ENCODE measurements at regions not wholly inside any gene's neighbourhood (a gene's known extent, or its start where the extent isn't known, plus 50 kb on each side); places are given as distances from the start of the nearest gene placed in this dataset.

- no peak overlapping the region for H3K27ac Mint-ChIP-seq
- no peaks in the 10 kb centered on the region for H3K4me1 Mint-ChIP-seq
- no peaks in the 10 kb centered on the region for H3K36me3 Mint-ChIP-seq
- H3K4me3 Mint-ChIP-seq = no peak overlapping the region
- peaks cover 0 to 9% (median 5%) of the 10 kb centered on the region in 3 donors for H3K9me3 Mint-ChIP-seq
- no peaks in the 10 kb centered on the region for H3K27me3 Mint-ChIP-seq
Measured at GRCh38 chr10:106520698-106521097, 643.8 kb downstream of the SORCS1 start.

GRCh38 chr10:106519376-106520030, 645.0 kb downstream of the SORCS1 start:
- Mint-ChIP-seq H3K36me3 (no peaks in the 10 kb centered on the region), H3K4me3 (no peak overlapping the region), H3K27ac (no peak overlapping the region), H3K9me3 (peaks cover 0 to 9% (median 5%) of the 10 kb centered on the region in 3 donors), H3K27me3 (no peaks in the 10 kb centered on the region), H3K4me1 (no peaks in the 10 kb centered on the region)

GRCh38 chr10:106515206-106515790, 649.2 kb downstream of the SORCS1 start:
- H3K27me3 Mint-ChIP-seq = no peaks in the 10 kb centered on the region
- H3K27ac Mint-ChIP-seq = no peak overlapping the region
- H3K4me3 Mint-ChIP-seq = no peak overlapping the region
- H3K9me3 Mint-ChIP-seq = peaks cover 4 to 7% (median 6%) of the 10 kb centered on the region in 3 donors
- H3K36me3 Mint-ChIP-seq = no peaks in the 10 kb centered on the region
- H3K4me1 Mint-ChIP-seq = no peaks in the 10 kb centered on the region

- no peaks in the 10 kb centered on the region for H3K36me3 Mint-ChIP-seq
- H3K9me3 Mint-ChIP-seq = peaks cover 0 to 7% (median 6%) of the 10 kb centered on the region in 3 donors
- no peak overlapping the region for H3K4me3 Mint-ChIP-seq
- no peaks in the 10 kb centered on the region for H3K27me3 Mint-ChIP-seq
- no peak overlapping the region for H3K27ac Mint-ChIP-seq
- H3K4me1 Mint-ChIP-seq = no peaks in the 10 kb centered on the region
Measured at GRCh38 chr10:106513352-106513771, 651.1 kb downstream of the SORCS1 start.

- Mint-ChIP-seq H3K27ac (no peak overlapping the region), H3K27me3 (no peaks in the 10 kb centered on the region), H3K4me1 (no peaks in the 10 kb centered on the region), H3K36me3 (no peaks in the 10 kb centered on the region), H3K4me3 (no peak overlapping the region), H3K9me3 (peaks cover 0 to 7% (median 6%) of the 10 kb centered on the region in 3 donors)
Measured at GRCh38 chr10:106511917-106512316, 652.6 kb downstream of the SORCS1 start.

- Mint-ChIP-seq H3K27ac (no peak overlapping the region), H3K4me1 (no peaks in the 10 kb centered on the region), H3K36me3 (no peaks in the 10 kb centered on the region), H3K4me3 (no peak overlapping the region), H3K9me3 (peaks cover 2 to 5% (median 4%) of the 10 kb centered on the region in 3 donors), H3K27me3 (no peaks in the 10 kb centered on the region)
Measured at GRCh38 chr10:106508950-106509349, 655.6 kb downstream of the SORCS1 start.

- Mint-ChIP-seq H3K36me3 (no peaks in the 10 kb centered on the region), H3K27me3 (no peaks in the 10 kb centered on the region), H3K9me3 (peaks cover 0 to 3% (median 2%) of the 10 kb centered on the region in 3 donors), H3K4me1 (no peaks in the 10 kb centered on the region), H3K27ac (no peak overlapping the region), H3K4me3 (no peak overlapping the region)
Measured at GRCh38 chr10:106506526-106507283, 657.8 kb downstream of the SORCS1 start.

GRCh38 chr10:106504536-106504935, 660.0 kb downstream of the SORCS1 start:
- H3K27ac Mint-ChIP-seq = no peak overlapping the region
- H3K4me1 Mint-ChIP-seq = no peaks in the 10 kb centered on the region
- no peak overlapping the region for H3K4me3 Mint-ChIP-seq
- no peaks in the 10 kb centered on the region for H3K27me3 Mint-ChIP-seq
- H3K9me3 Mint-ChIP-seq = peaks cover 0 to 6% (median 5%) of the 10 kb centered on the region in 3 donors
- no peaks in the 10 kb centered on the region for H3K36me3 Mint-ChIP-seq

GRCh38 chr10:106502641-106503040, 661.9 kb downstream of the SORCS1 start:
- no peak overlapping the region for H3K4me3 Mint-ChIP-seq
- no peak overlapping the region for H3K27ac Mint-ChIP-seq
- no peaks in the 10 kb centered on the region for H3K27me3 Mint-ChIP-seq
- peaks cover 0 to 5% (median 4%) of the 10 kb centered on the region in 3 donors for H3K9me3 Mint-ChIP-seq
- H3K4me1 Mint-ChIP-seq = no peaks in the 10 kb centered on the region
- no peaks in the 10 kb centered on the region for H3K36me3 Mint-ChIP-seq

- Mint-ChIP-seq H3K27me3 (no peaks in the 10 kb centered on the region), H3K4me1 (no peaks in the 10 kb centered on the region), H3K9me3 (peaks cover 0 to 8% (median 3%) of the 10 kb centered on the region in 3 donors), H3K27ac (no peak overlapping the region), H3K36me3 (no peaks in the 10 kb centered on the region), H3K4me3 (no peak overlapping the region)
Measured at GRCh38 chr10:106500925-106501525, 663.5 kb downstream of the SORCS1 start.

GRCh38 chr10:106500041-106500924, 664.2 kb downstream of the SORCS1 start:
- Mint-ChIP-seq H3K4me3 (no peak overlapping the region), H3K36me3 (no peaks in the 10 kb centered on the region), H3K9me3 (peaks cover 0 to 6% (median 3%) of the 10 kb centered on the region in 3 donors), H3K4me1 (no peaks in the 10 kb centered on the region), H3K27ac (no peak overlapping the region), H3K27me3 (no peaks in the 10 kb centered on the region)

GRCh38 chr10:106499448-106499847, 665.1 kb downstream of the SORCS1 start:
- H3K4me1 Mint-ChIP-seq = no peaks in the 10 kb centered on the region
- peaks cover 0 to 6% (median 3%) of the 10 kb centered on the region in 3 donors for H3K9me3 Mint-ChIP-seq
- no peaks in the 10 kb centered on the region for H3K36me3 Mint-ChIP-seq
- no peaks in the 10 kb centered on the region for H3K27me3 Mint-ChIP-seq
- no peak overlapping the region for H3K27ac Mint-ChIP-seq
- H3K4me3 Mint-ChIP-seq = no peak overlapping the region

- H3K36me3 Mint-ChIP-seq = no peaks in the 10 kb centered on the region
- H3K4me3 Mint-ChIP-seq = no peak overlapping the region
- peaks cover 0 to 6% (median 3%) of the 10 kb centered on the region in 3 donors for H3K9me3 Mint-ChIP-seq
- H3K27me3 Mint-ChIP-seq = no peaks in the 10 kb centered on the region
- no peaks in the 10 kb centered on the region for H3K4me1 Mint-ChIP-seq
- H3K27ac Mint-ChIP-seq = no peak overlapping the region
Measured at GRCh38 chr10:106498675-106499074, 665.8 kb downstream of the SORCS1 start.

GRCh38 chr10:106495931-106496330, 668.6 kb downstream of the SORCS1 start:
- Mint-ChIP-seq H3K9me3 (peaks cover under 1 to 4% (median 2%) of the 10 kb centered on the region in 3 donors), H3K36me3 (no peaks in the 10 kb centered on the region), H3K27me3 (no peaks in the 10 kb centered on the region), H3K4me1 (no peaks in the 10 kb centered on the region), H3K27ac (no peak overlapping the region), H3K4me3 (no peak overlapping the region)
